ENCODE measurements at regions not wholly inside any gene's neighbourhood (a gene's known extent, or its start where the extent isn't known, plus 50 kb on each side); places are given as distances from the start of the nearest gene placed in this dataset.

- TF ChIP-seq EP300 (IDR thresholded peaks at IDR 0.05) (no peak), CTCF (IDR thresholded peaks at IDR 0.05) (no peak), POLR2AphosphoS5 (IDR thresholded peaks at IDR 0.05) (no peak)
Observed at GRCh38 chr6:126650931-126651330, 311.0 kb downstream of the CENPW start.
